CD4-positive, alpha-beta memory T cell (primary cell): ENCODE measurements at regions not wholly inside any gene's neighbourhood (a gene's known extent, or its start where the extent isn't known, plus 50 kb on each side); places are given as distances from the start of the nearest gene placed in this dataset.

ENCODE experiments used
- CTCF ChIA-PET: fragments of 350-600 bp; sonication (Branson Sonifier 250); formaldehyde crosslinking; loops from one replicate; lab custom pipeline; 2021; ENCODE audit warnings: inconsistent platforms; ENCODE audit not compliant: partially characterized antibody; lab: Charles Lee
- POLR2A ChIA-PET: fragments of 350-600 bp; sonication (Branson Sonifier 250); formaldehyde crosslinking; loops from one replicate; lab custom pipeline; 2021; ENCODE audit not compliant: partially characterized antibody; lab: Charles Lee
- DNase-seq, 5 donors: peaks; one replicate each; pipeline versions ENCODE4 v3.0.0 to v3.0.0-alpha.2; 2020 to 2022; ENCODE audit warnings: mixed read lengths in 1 of 5
- H3K27ac ChIP-seq: one replicate; pipeline ENCODE4 v1.7.0; 2013; ENCODE audit warnings: low read depth, low read length
- H3K27me3 ChIP-seq: 2 replicates; pipeline ENCODE4 v1.7.0; 2013; ENCODE audit warnings: mild to moderate bottlenecking, low read length, moderate library complexity; ENCODE audit not compliant: insufficient read depth
- H3K36me3 ChIP-seq: 2 replicates; pipeline ENCODE4 v1.7.0; 2013; ENCODE audit warnings: mild to moderate bottlenecking, low read length, moderate library complexity; ENCODE audit not compliant: insufficient read depth
- H3K4me1 ChIP-seq: 2 replicates; pipeline ENCODE4 v1.7.0; 2013; ENCODE audit warnings: mild to moderate bottlenecking, low read length, moderate library complexity; ENCODE audit not compliant: insufficient read depth
- H3K4me3 ChIP-seq, 2 donors: one replicate each; pipeline ENCODE4 v1.7.0; 2013; ENCODE audit warnings: low read length in 2 of 2, mild to moderate bottlenecking in 1 of 2
- H3K9me3 ChIP-seq, 2 donors: one replicate each; pipeline ENCODE4 v1.7.0; 2013; ENCODE audit warnings: low read length in 2 of 2, control low read depth in 1 of 2; ENCODE audit not compliant: control insufficient read depth in 1 of 2
- H3K27ac Mint-ChIP-seq, 7 donors: one replicate each; pipeline ENCODE4 v1.8.0; 2020 to 2021; ENCODE audit warnings: mixed read lengths in 7 of 7, mild to moderate bottlenecking in 6 of 7, inconsistent platforms in 3 of 7, moderate library complexity in 3 of 7
- H3K27me3 Mint-ChIP-seq, 2 donors: one replicate each; pipeline ENCODE4 v1.8.0; 2020 to 2021; ENCODE audit warnings: mixed read lengths in 2 of 2
- H3K36me3 Mint-ChIP-seq, 2 donors: one replicate each; pipeline ENCODE4 v1.8.0; 2020 to 2021; ENCODE audit warnings: mixed read lengths in 2 of 2, inconsistent platforms in 1 of 2, mild to moderate bottlenecking in 1 of 2
- H3K4me1 Mint-ChIP-seq, 4 donors: one replicate each; pipeline ENCODE4 v1.8.0; 2020 to 2021; ENCODE audit warnings: mixed read lengths in 4 of 4, mild to moderate bottlenecking in 1 of 4
- H3K4me3 Mint-ChIP-seq, 8 donors: one replicate each; pipeline ENCODE4 v1.8.0; 2020 to 2021; ENCODE audit warnings: mixed read lengths in 8 of 8, mild to moderate bottlenecking in 7 of 8, moderate library complexity in 6 of 8, inconsistent platforms in 3 of 8
- H3K9me3 Mint-ChIP-seq, 8 donors: one replicate each; pipeline ENCODE4 v1.8.0; 2020 to 2021; ENCODE audit warnings: mixed read lengths in 8 of 8, mild to moderate bottlenecking in 5 of 8, inconsistent platforms in 3 of 8, moderate library complexity in 1 of 8
- intact Hi-C: fragments of 100-400 bp; cut with micrococcal nuclease; formaldehyde crosslinking; loops from one replicate; pipeline ENCODE4 v1.15.1; 2023

GRCh38 chr7:124208642-124209041, 175.8 kb upstream of the TMEM229A start:
- DNase-seq = no peak
- Mint-ChIP-seq H3K36me3 (no peaks in the 10 kb centered on the region), H3K27ac (no peak overlapping the region), H3K4me3 (no peak overlapping the region), H3K4me1 (no peaks in the 10 kb centered on the region), H3K9me3 (peaks cover 0 to 10% (median 2%) of the 10 kb centered on the region in 8 donors), H3K27me3 (no peaks in the 10 kb centered on the region)
- Histone ChIP-seq H3K4me3 (no peak overlapping the region), H3K27ac (no peak overlapping the region), H3K27me3 (no peaks in the 10 kb centered on the region), H3K36me3 (no peaks in the 10 kb centered on the region), H3K9me3 (no peaks in the 10 kb centered on the region), H3K4me1 (no peaks in the 10 kb centered on the region)
- intact Hi-C loops = no loop called here
- POLR2A ChIA-PET = no interaction called here
- CTCF ChIA-PET = no interaction called here

GRCh38 chr7:124208173-124208572, 175.3 kb upstream of the TMEM229A start:
- Histone ChIP-seq H3K27ac (no peak overlapping the region), H3K36me3 (no peaks in the 10 kb centered on the region), H3K9me3 (no peaks in the 10 kb centered on the region), H3K4me1 (no peaks in the 10 kb centered on the region), H3K27me3 (no peaks in the 10 kb centered on the region), H3K4me3 (no peak overlapping the region)
- CTCF ChIA-PET = no interaction called here
- Mint-ChIP-seq H3K4me1 (no peaks in the 10 kb centered on the region), H3K27ac (no peak overlapping the region), H3K27me3 (no peaks in the 10 kb centered on the region), H3K36me3 (no peaks in the 10 kb centered on the region), H3K4me3 (no peak overlapping the region), H3K9me3 (peaks cover 0 to 12% (median 2%) of the 10 kb centered on the region in 8 donors)
- intact Hi-C loops = no loop called here
- POLR2A ChIA-PET = no interaction called here
- no peak for DNase-seq

GRCh38 chr7:124205526-124205925, 172.7 kb upstream of the TMEM229A start:
- Mint-ChIP-seq H3K27ac (no peak overlapping the region), H3K4me1 (no peaks in the 10 kb centered on the region), H3K4me3 (no peak overlapping the region), H3K36me3 (no peaks in the 10 kb centered on the region), H3K9me3 (peaks cover 0 to 9% (median 1%) of the 10 kb centered on the region in 8 donors), H3K27me3 (no peaks in the 10 kb centered on the region)
- no peaks in the 10 kb centered on the region for H3K36me3 ChIP-seq
- no peaks in the 10 kb centered on the region for H3K4me1 ChIP-seq
- intact Hi-C loops = no loop called here
- H3K27me3 ChIP-seq = no peaks in the 10 kb centered on the region
- CTCF ChIA-PET = no interaction called here
- no peak overlapping the region for H3K4me3 ChIP-seq
- POLR2A ChIA-PET = no interaction called here
- H3K9me3 ChIP-seq = no peaks in the 10 kb centered on the region
- no peak overlapping the region for H3K27ac ChIP-seq
- DNase-seq = no peak

GRCh38 chr7:124202546-124202945, 169.7 kb upstream of the TMEM229A start:
- Histone ChIP-seq H3K4me1 (no peaks in the 10 kb centered on the region), H3K27me3 (no peaks in the 10 kb centered on the region), H3K4me3 (no peak overlapping the region), H3K9me3 (no peaks in the 10 kb centered on the region), H3K36me3 (no peaks in the 10 kb centered on the region), H3K27ac (no peak overlapping the region)
- no peak for DNase-seq
- peaks cover 0 to 8% (median 2%) of the 10 kb centered on the region in 8 donors for H3K9me3 Mint-ChIP-seq
- intact Hi-C loops = no loop called here
- H3K36me3 Mint-ChIP-seq = no peaks in the 10 kb centered on the region
- H3K27ac Mint-ChIP-seq = no peak overlapping the region
- H3K4me3 Mint-ChIP-seq = no peak overlapping the region
- ChIA-PET CTCF (no interaction called here), POLR2A (no interaction called here)
- H3K4me1 Mint-ChIP-seq = no peaks in the 10 kb centered on the region
- H3K27me3 Mint-ChIP-seq = no peaks in the 10 kb centered on the region

- H3K4me3 ChIP-seq = no peak overlapping the region
- H3K27me3 Mint-ChIP-seq = no peaks in the 10 kb centered on the region
- H3K4me1 Mint-ChIP-seq = no peaks in the 10 kb centered on the region
- no peak overlapping the region for H3K4me3 Mint-ChIP-seq
- peaks cover 0 to 8% (median 2%) of the 10 kb centered on the region in 8 donors for H3K9me3 Mint-ChIP-seq
- ChIA-PET POLR2A (no interaction called here), CTCF (no interaction called here)
- no peaks in the 10 kb centered on the region for H3K36me3 ChIP-seq
- H3K27ac ChIP-seq = no peak overlapping the region
- DNase-seq = no peak
- H3K9me3 ChIP-seq = no peaks in the 10 kb centered on the region
- H3K27ac Mint-ChIP-seq = no peak overlapping the region
- no peaks in the 10 kb centered on the region for H3K4me1 ChIP-seq
- no peaks in the 10 kb centered on the region for H3K36me3 Mint-ChIP-seq
- no peaks in the 10 kb centered on the region for H3K27me3 ChIP-seq
- intact Hi-C loops = no loop called here
Observed at GRCh38 chr7:124201768-124202349, 169.0 kb upstream of the TMEM229A start.

- Histone ChIP-seq H3K4me1 (no peaks in the 10 kb centered on the region), H3K27me3 (no peaks in the 10 kb centered on the region), H3K27ac (no peak overlapping the region), H3K4me3 (no peak overlapping the region), H3K36me3 (no peaks in the 10 kb centered on the region), H3K9me3 (no peaks in the 10 kb centered on the region)
- Mint-ChIP-seq H3K27me3 (no peaks in the 10 kb centered on the region), H3K4me1 (no peaks in the 10 kb centered on the region), H3K36me3 (no peaks in the 10 kb centered on the region), H3K27ac (no peak overlapping the region), H3K4me3 (no peak overlapping the region), H3K9me3 (peaks cover 0 to 9% (median 3%) of the 10 kb centered on the region in 8 donors)
- DNase-seq = no peak
- intact Hi-C loops = no loop called here
- ChIA-PET CTCF (no interaction called here), POLR2A (no interaction called here)
Observed at GRCh38 chr7:124196519-124196918, 163.7 kb upstream of the TMEM229A start.

- Mint-ChIP-seq H3K36me3 (no peaks in the 10 kb centered on the region), H3K27me3 (no peaks in the 10 kb centered on the region), H3K4me3 (no peak overlapping the region), H3K9me3 (peaks cover 0 to 6% (median under 1%) of the 10 kb centered on the region in 8 donors), H3K27ac (no peak overlapping the region), H3K4me1 (no peaks in the 10 kb centered on the region)
- Histone ChIP-seq H3K9me3 (no peaks in the 10 kb centered on the region), H3K27me3 (no peaks in the 10 kb centered on the region), H3K27ac (no peak overlapping the region), H3K36me3 (no peaks in the 10 kb centered on the region), H3K4me1 (no peaks in the 10 kb centered on the region), H3K4me3 (no peak overlapping the region)
- no peak for DNase-seq
- ChIA-PET CTCF (no interaction called here), POLR2A (no interaction called here)
- intact Hi-C loops = no loop called here
Observed at GRCh38 chr7:124192885-124193284, 160.0 kb upstream of the TMEM229A start.

GRCh38 chr7:124191713-124192112, 158.8 kb upstream of the TMEM229A start:
- ChIA-PET POLR2A (no interaction called here), CTCF (no interaction called here)
- no peak for DNase-seq
- no peaks in the 10 kb centered on the region for H3K4me1 Mint-ChIP-seq
- Histone ChIP-seq H3K36me3 (no peaks in the 10 kb centered on the region), H3K27me3 (no peaks in the 10 kb centered on the region), H3K4me3 (no peak overlapping the region), H3K4me1 (no peaks in the 10 kb centered on the region), H3K27ac (no peak overlapping the region), H3K9me3 (no peaks in the 10 kb centered on the region)
- no peaks in the 10 kb centered on the region for H3K36me3 Mint-ChIP-seq
- no peak overlapping the region for H3K4me3 Mint-ChIP-seq
- H3K27me3 Mint-ChIP-seq = no peaks in the 10 kb centered on the region
- intact Hi-C loops = no loop called here
- peaks cover 0 to 4% (median under 1%) of the 10 kb centered on the region in 8 donors for H3K9me3 Mint-ChIP-seq
- no peak overlapping the region for H3K27ac Mint-ChIP-seq
